Stomach (tissue), 8 donors: ENCODE measurements at regions not wholly inside any gene's neighbourhood (a gene's known extent, or its start where the extent isn't known, plus 50 kb on each side); places are given as distances from the start of the nearest gene placed in this dataset.
"Not testable (repeated sequence)": the region's sequence is repeated elsewhere in the genome, so short reads cannot be mapped to it uniquely, and the experiment has no call there.

Source experiments
- DNase-seq, 2 donors: peaks; one replicate each; pipeline versions ENCODE4 v3.0.0 to v3.0.0-alpha.2; 2013 to 2019
- H3K27ac ChIP-seq, 5 donors: fragments of 200-600 bp in 4 of 5; sonication (generic) in 4 of 5; one replicate each; pipeline ENCODE4 v1.5.1; 2013 to 2019; ENCODE audit warnings: mild to moderate bottlenecking in 1 of 5, moderate library complexity in 1 of 5
- H3K27me3 ChIP-seq, 3 donors: fragments of 200-600 bp; sonication (generic); one replicate each; pipeline ENCODE4 v1.5.1; 2017 to 2019; ENCODE audit warnings: mixed run types in 1 of 3
- H3K36me3 ChIP-seq, 4 donors: fragments of 200-600 bp; sonication (generic); 1 replicate in 3 of 4; 2 replicates in 1 of 4; pipeline ENCODE4 v1.5.1; 2016 to 2019
- H3K4me1 ChIP-seq, 4 donors: fragments of 200-600 bp; sonication (generic); one replicate each; pipeline ENCODE4 v1.5.1; 2016 to 2019
- H3K4me3 ChIP-seq, 4 donors: fragments of 200-600 bp; sonication (generic) in 3 of 4; one replicate each; pipeline ENCODE4 v1.5.1; 2016 to 2019; ENCODE audit warnings: mild to moderate bottlenecking in 1 of 4
- H3K9me3 ChIP-seq, 4 donors: fragments of 200-600 bp; sonication (generic); one replicate each; pipeline ENCODE4 v1.5.1; 2016 to 2019
- CTCF ChIP-seq, 7 experiments: fragments of 450-650 bp in 4 of 7; fragments of 200-600 bp in 3 of 7; sonication (generic) in 3 of 7; IDR thresholded peaks; one replicate each; pipeline ENCODE4 v1.5.1; 2016 to 2019; ENCODE audit warnings: antibody characterized with exemption in 7 of 7, control low read depth in 2 of 7, mild to moderate bottlenecking in 1 of 7
- EP300 ChIP-seq: sonication (generic); formaldehyde crosslinking; IDR thresholded peaks from one replicate; pipeline ENCODE4 v1.6.1; 2017; ENCODE audit warnings: antibody characterized with exemption
- POLR2A ChIP-seq, 4 donors: fragments of 450-650 bp; IDR thresholded peaks; one replicate each; pipeline ENCODE4 v1.6.1; 2016; ENCODE audit warnings: antibody characterized with exemption in 4 of 4, control low read depth in 2 of 4, mild to moderate bottlenecking in 1 of 4, moderate library complexity in 1 of 4
- POLR2AphosphoS5 ChIP-seq, 3 donors: sonication (generic); formaldehyde crosslinking; IDR thresholded peaks; one replicate each; pipeline ENCODE4 v1.6.1; 2016; ENCODE audit warnings: antibody characterized with exemption in 3 of 3
- WGBS, 5 donors: extraction: QIAGEN DNeasy Blood & Tissue Kit in 3 of 5; methylation state at CpG; one replicate each; pipeline versions ENCODE4 v1.1.5 to v1.1.7; 2013 to 2018; 5-methylcytosine and 5-hydroxymethylcytosine counted together
- intact Hi-C: fragments of 100-400 bp; cut with DNase I; formaldehyde crosslinking; loops from one replicate; pipeline ENCODE4 v1.15.1; 2023; ENCODE audit warnings: low total_unique reads
- donor health status: healthy with polysubstance abuse.
- donor health status: Bipolar disorder and iron deficiency.
- donor health status: healthy.

DNA sequence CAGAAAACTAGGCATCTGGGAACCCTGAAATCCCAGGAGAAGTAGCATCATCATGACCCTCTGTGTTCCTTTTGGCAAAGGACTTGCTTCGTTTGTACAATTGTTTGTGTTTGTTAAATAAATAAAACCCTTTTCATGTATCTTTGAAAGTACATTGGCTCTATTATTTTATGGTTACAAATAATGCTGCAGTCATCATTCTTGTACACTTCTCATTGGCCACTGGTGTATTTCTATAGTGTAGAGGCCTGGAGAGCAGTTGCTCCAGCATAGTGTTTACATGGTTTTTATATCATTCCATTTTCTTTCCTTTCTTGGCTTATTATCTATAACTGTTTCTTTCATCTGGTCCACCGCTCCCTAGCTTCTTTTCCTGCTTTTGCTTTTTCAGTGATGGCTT is 253.3 kb downstream of the FAM72C start:
- Histone ChIP-seq H3K9me3 (no peaks in the 10 kb centered on the region), H3K4me1 (no peaks in the 10 kb centered on the region), H3K4me3 (no peak overlapping the region), H3K36me3 (no peaks in the 10 kb centered on the region), H3K27me3 (peaks cover 0 to 30% (median 30%) of the 10 kb centered on the region in 3 donors), H3K27ac (no peak overlapping the region)
- WGBS, 5 donors, result 59 to 77% (median 74%) methylated on average over 2 of the region's 2 CpGs
- intact Hi-C loops, result no loop called here
- no peak for DNase-seq
- TF ChIP-seq POLR2AphosphoS5 (IDR thresholded peaks at IDR 0.05) (no peak), CTCF (IDR thresholded peaks at IDR 0.05) (no peak), EP300 (no peak), POLR2A (IDR thresholded peaks at IDR 0.05) (no peak)

DNA sequence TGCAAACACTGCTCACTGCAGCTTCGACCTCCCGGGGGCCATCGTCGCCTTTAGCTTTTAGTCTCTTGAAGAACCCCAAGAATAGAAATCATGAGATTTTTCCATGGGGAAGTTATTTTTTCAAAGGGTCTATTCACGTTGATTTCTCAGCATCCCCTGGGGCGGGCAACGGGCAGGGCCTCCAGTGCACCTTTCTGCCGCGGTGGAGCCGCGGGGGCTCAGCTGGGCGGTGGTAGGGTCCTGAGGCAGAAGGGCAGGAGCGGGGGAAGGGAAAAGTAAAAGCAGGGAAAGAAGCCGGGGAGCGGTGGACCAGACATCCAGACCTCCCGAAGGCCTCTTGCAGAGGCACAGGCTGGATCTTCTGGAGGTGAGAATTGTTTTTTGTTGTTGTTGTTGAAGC is 253.8 kb downstream of the FAM72C start:
- no peak for TF ChIP-seq CTCF (IDR thresholded peaks at IDR 0.05)
- TF ChIP-seq POLR2AphosphoS5 (IDR thresholded peaks at IDR 0.05), result no peak
- no peak for TF ChIP-seq EP300
- no peak for TF ChIP-seq POLR2A (IDR thresholded peaks at IDR 0.05)
- intact Hi-C loops, result no loop called here
- H3K4me3 ChIP-seq, result no peak overlapping the region
- WGBS, 5 donors, result 31 to 60% (median 42%) methylated on average over 16 of the region's 16 CpGs
- no peaks in the 10 kb centered on the region for H3K9me3 ChIP-seq
- no peak for DNase-seq
- no peak overlapping the region for H3K27ac ChIP-seq
- H3K27me3 ChIP-seq, result peaks cover 0 to 30% (median 25%) of the 10 kb centered on the region in 3 donors
- H3K4me1 ChIP-seq, result no peaks in the 10 kb centered on the region
- no peaks in the 10 kb centered on the region for H3K36me3 ChIP-seq

DNA sequence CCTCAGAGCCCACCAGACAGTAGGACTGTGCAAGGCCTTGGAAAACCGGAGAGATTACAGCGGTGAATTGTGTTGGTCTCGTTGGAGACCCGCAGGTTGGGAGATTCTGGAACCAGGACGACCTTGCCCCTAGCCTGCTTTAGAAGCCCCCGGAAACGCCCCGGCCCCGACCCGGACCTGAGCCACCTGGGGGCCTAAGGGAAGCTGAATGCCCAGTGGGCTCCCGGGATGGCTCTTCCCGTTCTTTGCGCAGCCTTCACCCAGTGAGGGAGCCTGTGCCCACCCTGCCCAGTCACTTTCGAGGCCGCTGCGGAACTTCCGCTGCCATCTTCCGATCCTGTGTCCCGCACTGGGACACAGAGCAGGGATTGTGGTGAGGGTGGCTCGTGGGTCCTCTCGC is 254.4 kb downstream of the FAM72C start:
- Histone ChIP-seq H3K27ac (no peak overlapping the region), H3K4me1 (no peaks in the 10 kb centered on the region), H3K9me3 (no peaks in the 10 kb centered on the region), H3K27me3 (peaks cover 0 to 30% (median 25%) of the 10 kb centered on the region in 3 donors), H3K36me3 (no peaks in the 10 kb centered on the region), H3K4me3 (no peak overlapping the region)
- 32 to 57% (median 42%) methylated on average over 16 to 21 of the region's 21 CpGs; no CpG with 5 or more reads in 1 of the 5 donors for WGBS, 5 donors
- intact Hi-C loops, result no loop called here
- no peak for DNase-seq
- TF ChIP-seq POLR2AphosphoS5 (IDR thresholded peaks at IDR 0.05) (no peak), POLR2A (IDR thresholded peaks at IDR 0.05) (no peak), CTCF (IDR thresholded peaks at IDR 0.05) (no peak), EP300 (no peak)

GRCh38 chr1:143714913-143715312 is 256.9 kb downstream of the FAM72C start:
- H3K4me1 ChIP-seq, H3K36me3 ChIP-seq, DNase-seq, H3K9me3 ChIP-seq, H3K27ac ChIP-seq, intact Hi-C loops, H3K4me3 ChIP-seq: not testable (repeated sequence)
- 62 to 74% (median 69%) methylated on average over 3 to 4 of the region's 4 CpGs for WGBS, 5 donors
- H3K27me3 ChIP-seq, result peaks cover 0 to 16% (median 12%) of the 10 kb centered on the region in 3 donors

GRCh38 chr1:143709606-143710259 is 262.1 kb downstream of the FAM72C start:
- H3K27me3 ChIP-seq, H3K4me1 ChIP-seq, intact Hi-C loops, H3K36me3 ChIP-seq, H3K27ac ChIP-seq, H3K4me3 ChIP-seq, H3K9me3 ChIP-seq: not testable (repeated sequence)
- peak in 2 of 7 experiments; percentile 19 to 33 for TF ChIP-seq CTCF (IDR thresholded peaks at IDR 0.05)
- peak in 1 of 2 donors; percentile 41 for DNase-seq
- 28 to 42% (median 37%) methylated on average over 3 to 10 of the region's 10 CpGs for WGBS, 5 donors

GRCh38 chr1:143702739-143703138 is 269.0 kb downstream of the FAM72C start:
- DNase-seq, H3K4me3 ChIP-seq, H3K36me3 ChIP-seq, H3K4me1 ChIP-seq, intact Hi-C loops, H3K27ac ChIP-seq: not testable (repeated sequence)
- Histone ChIP-seq H3K9me3 (peaks cover 0 to 14% (median 0%) of the 10 kb centered on the region in 4 donors), H3K27me3 (peaks cover 0 to 34% (median 29%) of the 10 kb centered on the region in 3 donors)
- WGBS, 5 donors, result 90 to 97% (median 95%) methylated on average over 2 to 20 of the region's 27 CpGs; no CpG with 5 or more reads in 1 of the 5 donors
